ENCODE measurements at regions not wholly inside any gene's neighbourhood (a gene's known extent, or its start where the extent isn't known, plus 50 kb on each side); places are given as distances from the start of the nearest gene placed in this dataset.

GRCh38 chr2:2764001-2764355, 432.9 kb upstream of the MYT1L start:
- DNase-seq (ENCODE audit: low read depth), result no peak

- no peak for DNase-seq (ENCODE audit: low read depth)
Observed at GRCh38 chr2:2763351-2764000, 432.4 kb upstream of the MYT1L start.

DNA sequence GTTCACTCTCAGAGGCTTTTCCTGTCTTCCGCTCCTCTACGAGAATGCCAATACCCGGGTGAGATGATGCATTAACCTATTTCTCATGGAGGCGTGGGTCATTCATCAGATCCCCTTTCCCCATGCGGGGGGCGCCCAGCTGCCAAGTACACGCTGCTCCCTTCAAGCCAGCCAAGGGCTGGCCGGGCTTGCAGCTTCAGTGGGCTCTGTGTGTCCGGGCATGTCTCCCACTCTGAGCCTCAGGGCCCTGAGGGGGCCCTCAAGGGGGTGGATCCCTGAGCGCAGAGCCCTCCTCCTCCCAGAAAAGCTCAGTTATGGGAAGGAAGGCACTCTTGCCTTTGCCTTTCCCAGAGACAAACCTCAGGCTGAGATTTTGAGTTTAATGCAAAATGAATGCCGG, 431.8 kb upstream of the MYT1L start:
- no peak for DNase-seq (ENCODE audit: low read depth)

- DNase-seq (ENCODE audit: low read depth), result no peak
Observed at GRCh38 chr2:2762166-2762908, 431.3 kb upstream of the MYT1L start.

- no peak for DNase-seq (ENCODE audit: low read depth)
Observed at GRCh38 chr2:2758793-2759367, 427.8 kb upstream of the MYT1L start.

- DNase-seq (ENCODE audit: low read depth), result no peak
Observed at GRCh38 chr2:2757764-2758163, 426.7 kb upstream of the MYT1L start.

- DNase-seq (ENCODE audit: low read depth), result no peak
Observed at GRCh38 chr2:2756886-2757285, 425.8 kb upstream of the MYT1L start.

DNA sequence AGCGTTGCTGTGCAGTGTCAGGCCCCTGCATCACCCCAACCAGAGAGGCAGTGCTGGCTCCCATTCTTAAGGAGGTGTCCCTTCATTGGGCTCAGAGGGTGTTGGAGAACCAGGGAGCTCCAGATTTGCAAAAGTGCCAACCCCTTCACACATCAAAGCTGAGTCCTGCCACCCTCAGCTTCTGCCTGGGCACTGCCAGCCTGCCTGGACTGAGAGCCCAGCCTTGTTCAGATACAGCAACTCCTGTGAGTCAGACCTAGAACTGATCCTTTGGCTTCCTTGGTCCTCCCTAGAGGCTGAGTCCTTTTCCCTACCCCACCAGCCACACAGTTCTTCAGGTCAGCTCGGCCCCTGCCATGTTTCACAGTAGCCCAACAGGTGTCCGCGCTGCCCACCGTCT, 424.9 kb upstream of the MYT1L start:
- no peak for DNase-seq (ENCODE audit: low read depth)

DNA sequence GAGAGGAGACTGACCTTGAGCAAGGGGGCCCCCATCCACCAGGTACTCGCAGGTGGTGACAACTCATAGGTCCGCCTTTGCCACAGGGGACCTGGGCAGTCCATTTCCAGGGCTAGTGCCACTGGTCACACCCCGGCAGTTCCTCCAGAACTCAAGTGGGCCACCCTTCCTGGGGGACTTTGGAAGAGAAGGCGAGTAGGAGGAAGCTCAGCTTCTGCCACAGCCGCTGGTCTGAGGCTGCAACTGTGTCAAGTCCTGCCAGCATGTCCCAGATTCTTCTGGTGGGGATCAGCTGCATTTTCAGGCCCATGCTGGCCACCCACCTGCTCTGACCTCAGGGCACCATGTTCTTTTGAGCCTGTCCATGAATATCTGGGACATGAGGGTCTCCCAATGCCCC, 423.9 kb upstream of the MYT1L start:
- DNase-seq (ENCODE audit: low read depth), result no peak

DNA sequence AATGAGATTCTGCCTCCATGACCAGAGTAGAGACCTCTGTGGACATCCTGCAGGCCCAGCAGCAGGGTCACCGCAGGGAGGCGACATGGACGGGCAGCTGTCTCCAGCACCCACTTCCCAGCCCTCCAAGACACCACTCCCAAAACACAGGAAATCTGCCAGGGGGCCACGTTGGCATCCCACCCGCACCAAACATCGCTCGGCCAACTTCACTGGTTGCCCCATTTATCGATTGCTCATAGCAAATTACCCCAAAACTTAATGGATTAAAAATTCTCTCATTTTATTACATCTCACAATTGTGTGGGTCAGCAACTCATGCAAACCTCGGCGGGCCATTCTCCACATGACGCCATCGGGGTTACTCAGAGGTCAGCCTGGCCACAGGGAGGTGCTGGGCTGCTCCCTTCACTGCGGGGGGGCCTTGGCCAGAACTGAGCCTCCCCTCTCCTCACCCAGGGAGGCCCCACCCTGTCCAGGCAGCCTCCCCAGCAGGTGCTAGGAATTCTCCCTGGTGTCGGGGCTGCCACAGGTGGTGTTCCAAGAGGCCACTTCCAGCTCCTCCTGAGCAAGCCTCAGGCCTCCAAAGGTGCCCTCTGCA, 420.7 kb upstream of the MYT1L start:
- no peak for DNase-seq (ENCODE audit: low read depth)

DNA sequence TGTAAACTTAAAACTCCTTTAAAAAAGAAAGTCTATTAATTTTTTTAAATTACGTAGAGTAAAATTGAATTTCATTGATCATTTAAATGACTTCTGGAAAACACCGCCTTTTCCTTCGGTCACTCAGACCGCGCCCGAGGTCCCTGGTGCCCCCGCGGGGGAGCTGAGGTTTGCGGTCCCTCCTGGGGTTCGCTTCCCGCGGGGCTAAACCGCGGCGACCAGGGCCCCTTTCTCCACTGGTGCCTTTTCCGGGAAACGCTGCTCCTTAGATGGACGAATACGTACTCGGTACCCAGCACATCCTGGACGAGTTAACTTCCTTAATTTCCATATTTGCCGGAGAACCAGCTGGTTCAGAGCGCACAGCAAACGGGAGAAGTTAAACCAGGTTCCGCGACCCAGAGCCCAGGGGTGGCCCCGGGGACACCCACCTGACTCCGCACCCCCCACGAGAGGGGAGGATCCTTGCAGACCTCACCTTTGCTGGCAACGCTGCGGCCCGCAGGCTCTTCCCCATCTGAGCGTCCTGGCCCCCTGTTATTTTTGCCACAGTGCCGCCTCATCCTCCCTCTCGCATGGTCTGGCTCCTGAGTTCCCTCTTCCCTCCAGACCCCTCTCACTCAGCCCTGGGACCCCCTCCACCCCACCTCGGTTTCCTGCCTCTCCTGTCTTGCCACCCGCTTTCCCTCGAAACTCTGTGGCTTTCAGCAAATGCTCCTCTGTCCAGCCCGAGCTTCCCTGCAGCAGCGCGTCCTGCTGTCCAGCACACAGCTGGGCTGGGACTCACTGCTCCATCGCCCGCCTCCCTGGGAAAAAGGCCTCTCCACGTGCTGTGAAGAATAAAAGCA, 420.0 kb upstream of the MYT1L start:
- no peak for DNase-seq (ENCODE audit: low read depth)

DNA sequence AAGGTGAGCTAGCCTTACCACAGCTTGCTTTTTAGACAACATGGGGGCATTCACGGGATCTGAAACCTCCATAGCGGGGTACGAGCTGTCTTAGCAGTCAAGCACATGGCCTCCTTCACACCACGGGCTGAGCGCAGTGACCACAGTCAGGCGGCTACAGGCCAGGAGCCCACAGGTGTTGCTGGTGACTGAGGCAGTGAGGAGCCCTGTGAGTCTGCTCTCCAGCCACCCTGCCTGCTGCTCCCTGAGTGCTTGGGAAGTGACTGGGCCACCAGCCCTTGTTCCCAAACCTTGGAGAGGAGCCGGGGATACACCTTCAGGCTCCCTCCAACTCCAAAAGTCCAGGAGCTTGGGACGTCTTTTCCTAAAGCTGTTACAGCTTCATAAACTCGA, 418.1 kb upstream of the MYT1L start:
- no peak for DNase-seq (ENCODE audit: low read depth)

GRCh38 chr2:2748399-2749205, 417.5 kb upstream of the MYT1L start:
- DNase-seq (ENCODE audit: low read depth), result no peak

GRCh38 chr2:2747797-2748301, 416.8 kb upstream of the MYT1L start:
- no peak for DNase-seq (ENCODE audit: low read depth)

DNA sequence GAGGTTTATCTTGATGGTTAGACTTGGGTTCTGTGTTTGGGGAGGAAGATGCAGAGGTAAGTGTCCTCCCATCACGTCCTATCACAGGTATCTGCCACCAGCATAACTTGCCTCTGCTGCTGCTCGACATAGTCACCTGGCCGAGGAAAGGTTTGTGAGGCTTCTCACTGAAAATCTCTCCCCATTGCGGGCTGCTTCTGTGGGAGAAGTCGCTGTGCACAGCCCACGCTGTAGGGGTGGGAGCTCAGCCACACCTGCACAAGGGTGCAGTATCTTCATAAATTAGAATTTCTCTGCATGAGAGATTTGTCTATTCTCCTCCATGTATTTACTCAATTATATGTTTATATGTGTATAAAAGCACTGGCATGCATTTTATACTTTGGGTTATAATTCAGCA, 415.7 kb upstream of the MYT1L start:
- no peak for DNase-seq (ENCODE audit: low read depth)

DNA sequence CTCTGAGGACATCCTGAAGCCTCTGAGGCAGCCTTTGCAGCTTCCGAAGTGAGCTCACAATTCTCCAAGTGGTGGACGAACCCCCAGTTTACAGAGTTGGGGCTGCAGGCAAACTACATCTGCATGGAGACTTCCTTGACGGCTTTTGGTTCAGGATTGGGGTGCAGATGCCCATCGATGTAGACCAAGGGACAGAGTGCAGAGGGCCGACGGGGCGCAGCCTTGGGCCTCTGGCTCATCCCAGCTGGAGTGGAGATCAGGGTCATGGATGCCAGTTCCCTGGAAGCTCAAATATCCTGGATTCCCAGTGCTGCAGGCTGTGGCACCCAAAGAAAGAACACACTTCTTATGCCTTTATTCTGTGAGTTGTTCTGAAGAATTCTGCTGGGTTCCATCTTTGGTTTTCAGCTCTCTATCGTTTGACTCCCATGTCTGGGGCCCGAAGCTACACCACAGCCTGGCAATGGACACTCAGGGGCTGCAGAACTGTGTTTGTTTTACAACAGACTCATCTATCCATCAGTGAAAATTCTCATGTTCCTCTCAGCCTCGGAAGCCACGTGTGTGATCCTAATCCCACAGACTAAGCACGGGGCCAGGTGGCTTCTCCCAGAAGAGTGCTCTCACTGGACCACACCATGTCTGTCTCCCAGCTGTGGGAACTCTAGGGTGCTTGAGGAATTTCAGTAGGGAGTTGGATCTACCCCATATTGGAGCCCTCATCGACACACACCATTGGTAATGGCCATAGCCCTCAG, 414.1 kb upstream of the MYT1L start:
- no peak for DNase-seq (ENCODE audit: low read depth)

DNA sequence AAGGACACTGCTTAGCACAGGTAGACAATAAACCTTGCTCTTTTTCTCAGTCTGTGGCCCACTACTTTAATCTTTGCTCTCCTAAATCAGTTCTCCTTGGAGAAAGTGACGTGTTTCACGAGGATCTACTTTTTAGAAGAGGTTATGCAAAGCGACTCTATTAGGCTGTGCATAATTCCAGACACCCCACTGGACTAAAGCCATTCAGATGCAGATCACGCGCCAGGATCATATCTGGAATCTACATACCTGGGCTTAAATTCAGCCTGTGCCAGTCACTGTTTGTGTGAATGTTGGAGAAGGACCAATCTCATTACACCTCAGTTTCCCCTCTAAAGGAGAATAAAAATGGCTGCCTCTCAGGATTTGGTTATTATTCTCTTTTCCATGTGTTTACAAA, 413.0 kb upstream of the MYT1L start:
- DNase-seq (ENCODE audit: low read depth), result no peak

DNA sequence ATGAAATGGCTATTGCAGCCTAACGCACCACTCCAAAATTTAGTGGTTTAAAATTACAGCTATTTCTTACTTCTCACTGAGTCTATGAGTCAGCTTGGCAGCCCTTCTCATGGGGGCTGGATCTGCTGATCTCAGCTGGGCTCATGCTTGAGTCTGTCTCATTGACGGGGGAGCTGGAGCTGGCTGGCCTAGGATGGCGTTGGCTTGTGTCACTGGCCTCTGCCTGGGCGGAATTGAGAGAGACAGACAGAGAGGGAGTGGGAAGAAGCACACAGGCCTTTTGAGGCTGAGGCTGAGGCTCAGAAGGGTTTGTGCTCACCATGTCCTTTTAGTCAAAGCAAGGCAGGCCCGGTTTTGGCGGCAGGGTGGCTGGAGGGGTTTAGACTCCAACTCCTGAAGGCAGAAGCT, 412.1 kb upstream of the MYT1L start:
- DNase-seq (ENCODE audit: low read depth), result peak; percentile 11

DNA sequence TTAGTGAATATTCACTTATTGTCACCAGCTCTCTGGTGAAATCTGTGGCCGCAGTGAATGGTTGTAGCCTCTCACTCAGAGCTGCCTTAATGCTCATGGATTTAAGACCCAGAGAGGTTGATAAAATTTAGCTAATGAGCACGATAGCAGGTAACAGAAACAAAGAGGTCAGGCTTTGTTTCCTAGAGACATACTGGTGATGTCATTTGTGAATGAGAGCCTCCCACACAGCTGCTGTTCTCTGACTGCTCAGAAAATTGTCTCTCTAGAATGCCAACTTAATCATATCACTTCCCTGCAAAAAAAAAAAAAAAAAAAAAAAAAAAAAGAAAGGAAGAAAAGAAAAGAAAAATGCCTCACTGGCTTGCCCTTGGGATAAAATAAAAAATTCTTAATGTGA, 411.7 kb upstream of the MYT1L start:
- DNase-seq (ENCODE audit: low read depth), result no peak

DNA sequence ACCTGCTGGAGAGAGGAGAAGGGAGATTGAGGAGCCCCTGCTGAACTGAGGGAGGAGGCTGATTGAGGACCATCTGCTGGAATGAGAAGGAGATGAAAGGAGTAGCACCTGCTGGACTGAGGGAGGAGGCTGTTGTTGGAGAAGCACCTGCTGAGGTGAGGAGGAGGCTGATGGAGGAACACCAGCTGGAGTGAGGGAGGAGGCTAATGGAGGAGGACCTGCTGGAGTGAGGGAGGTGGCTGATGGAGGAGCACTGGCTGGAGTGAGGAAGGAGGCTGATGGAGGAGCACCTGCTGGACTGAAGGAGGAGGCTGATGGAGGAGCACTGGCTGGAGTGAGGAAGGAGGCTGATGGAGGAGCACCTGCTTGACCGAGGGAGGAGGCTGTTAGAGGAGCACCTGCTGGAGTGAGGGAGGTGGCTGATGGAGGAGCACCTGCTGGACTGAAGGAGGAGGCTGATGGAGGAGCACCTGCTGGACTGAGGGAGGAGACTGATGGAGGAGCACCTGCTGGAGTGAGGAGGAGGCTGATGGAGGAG, 409.2 kb upstream of the MYT1L start:
- no peak for DNase-seq (ENCODE audit: low read depth)
